Endodermal cell (in vitro differentiated cells): ENCODE measurements at regions not wholly inside any gene's neighbourhood (a gene's known extent, or its start where the extent isn't known, plus 50 kb on each side); places are given as distances from the start of the nearest gene placed in this dataset.

Source experiments
- DNase-seq: peaks from one replicate; pipeline ENCODE4 v3.0.0-alpha.2; 2017
- H3K27ac ChIP-seq: 2 replicates; pipeline ENCODE4 v1.5.1; 2013; ENCODE audit warnings: mild to moderate bottlenecking, low read depth, low read length, moderate library complexity
- H3K27me3 ChIP-seq: 2 replicates; pipeline ENCODE4 v1.6.1; 2013; ENCODE audit warnings: mild to moderate bottlenecking, low read length, moderate library complexity; ENCODE audit not compliant: insufficient read depth, control insufficient read depth, poor library complexity, severe bottlenecking
- H3K36me3 ChIP-seq: 2 replicates; pipeline ENCODE4 v1.7.0; 2013; ENCODE audit warnings: mild to moderate bottlenecking, low read length, moderate library complexity; ENCODE audit not compliant: control insufficient read depth, insufficient read depth
- H3K4me1 ChIP-seq: one replicate; pipeline ENCODE4 v1.7.0; 2013; ENCODE audit warnings: low read length; ENCODE audit not compliant: control insufficient read depth, insufficient read depth
- H3K4me3 ChIP-seq: 2 replicates; pipeline ENCODE4 v1.5.1; 2013; ENCODE audit warnings: mild to moderate bottlenecking, low read length, moderate library complexity
- H3K9ac ChIP-seq: 2 replicates; pipeline ENCODE4 v1.6.1; 2013; ENCODE audit warnings: mild to moderate bottlenecking, low read length, moderate library complexity; ENCODE audit not compliant: poor library complexity, severe bottlenecking; ENCODE audit errors: extremely low read depth
- H3K9me3 ChIP-seq: 2 replicates; pipeline ENCODE4 v1.6.1; 2013; ENCODE audit warnings: mild to moderate bottlenecking, low read length, moderate library complexity; ENCODE audit not compliant: control insufficient read depth
- H3K27ac Mint-ChIP-seq: 2 replicates; pipeline ENCODE4 v1.8.0; 2020; ENCODE audit warnings: mixed read lengths
- H3K27me3 Mint-ChIP-seq: 2 replicates; pipeline ENCODE4 v1.8.0; 2021; ENCODE audit warnings: mild to moderate bottlenecking, mixed read lengths; ENCODE audit not compliant: insufficient read depth
- H3K36me3 Mint-ChIP-seq: 2 replicates; pipeline ENCODE4 v1.8.0; 2020; ENCODE audit warnings: low read depth, mixed read lengths
- H3K4me1 Mint-ChIP-seq: 2 replicates; pipeline ENCODE4 v1.8.0; 2020; ENCODE audit warnings: mixed read lengths
- H3K4me3 Mint-ChIP-seq: 2 replicates; pipeline ENCODE4 v1.8.0; 2020; ENCODE audit warnings: mild to moderate bottlenecking, moderate library complexity, mixed read lengths
- H3K9me3 Mint-ChIP-seq: 2 replicates; pipeline ENCODE4 v1.8.0; 2020; ENCODE audit warnings: mild to moderate bottlenecking, mixed read lengths
- CTCF ChIP-seq: fragments of 200-600 bp; sonication (generic); conservative IDR thresholded peaks from 2 replicates; pipeline ENCODE4 v1.5.0; 2021; ENCODE audit warnings: antibody characterized with exemption, mild to moderate bottlenecking
- WGBS, 2 experiments: methylation state at CpG; one replicate each; pipeline versions ENCODE4 v1.1.5 to v1.1.7; 2013; ENCODE audit warnings: missing lambda C conversion rate in 2 of 2, mixed read lengths in 1 of 2; ENCODE audit not compliant: insufficient coverage in 1 of 2, insufficient read length in 1 of 2; 5-methylcytosine and 5-hydroxymethylcytosine counted together

GRCh38 chr7:81120111-81120510, 201.3 kb upstream of the SEMA3C start:
- Histone ChIP-seq H3K4me1 (no peaks in the 10 kb centered on the region), H3K27ac (no peak overlapping the region), H3K9ac (no peak overlapping the region), H3K4me3 (no peak overlapping the region), H3K9me3 (no peaks in the 10 kb centered on the region), H3K27me3 (no peaks in the 10 kb centered on the region), H3K36me3 (no peaks in the 10 kb centered on the region)
- 91 to 100% methylated on average over 1 to 4 of the region's 4 CpGs for WGBS, 2 experiments
- no peaks in the 10 kb centered on the region for H3K4me1 Mint-ChIP-seq
- no peak overlapping the region for H3K4me3 Mint-ChIP-seq
- TF ChIP-seq CTCF: no peak
- H3K36me3 Mint-ChIP-seq: no peaks in the 10 kb centered on the region
- H3K27me3 Mint-ChIP-seq: no peaks in the 10 kb centered on the region
- no peaks in the 10 kb centered on the region for H3K9me3 Mint-ChIP-seq
- no peak overlapping the region for H3K27ac Mint-ChIP-seq
- DNase-seq: no peak

- WGBS, 2 experiments: 77% methylated on average over 1 of the region's 1 CpG; no CpG with 5 or more reads in 1 of the 2 experiments
- no peak overlapping the region for H3K4me3 ChIP-seq
- no peak for DNase-seq
- Mint-ChIP-seq H3K4me1 (peaks cover 9% of the 10 kb centered on the region), H3K4me3 (no peak overlapping the region), H3K9me3 (no peaks in the 10 kb centered on the region), H3K36me3 (no peaks in the 10 kb centered on the region), H3K27me3 (no peaks in the 10 kb centered on the region), H3K27ac (no peak overlapping the region)
- no peaks in the 10 kb centered on the region for H3K27me3 ChIP-seq
- no peak overlapping the region for H3K27ac ChIP-seq
- no peak overlapping the region for H3K9ac ChIP-seq
- H3K4me1 ChIP-seq: peaks cover 4% of the 10 kb centered on the region
- TF ChIP-seq CTCF: no peak
- H3K9me3 ChIP-seq: no peaks in the 10 kb centered on the region
- no peaks in the 10 kb centered on the region for H3K36me3 ChIP-seq
Observed at GRCh38 chr7:81114633-81115032, 195.8 kb upstream of the SEMA3C start.

GRCh38 chr7:81112731-81113130, 193.9 kb upstream of the SEMA3C start:
- Mint-ChIP-seq H3K27ac (no peak overlapping the region), H3K27me3 (no peaks in the 10 kb centered on the region), H3K4me3 (no peak overlapping the region)

More at GRCh38 chr7:81112731-81113130, 193.9 kb upstream of the SEMA3C start:
- WGBS, 2 experiments: 90% methylated on average over 1 of the region's 1 CpG; no CpG with 5 or more reads in 1 of the 2 experiments
- H3K9ac ChIP-seq: no peak overlapping the region
- peaks cover 9% of the 10 kb centered on the region for H3K4me1 Mint-ChIP-seq
- no peaks in the 10 kb centered on the region for H3K9me3 ChIP-seq
- peaks cover 4% of the 10 kb centered on the region for H3K4me1 ChIP-seq
- no peak for TF ChIP-seq CTCF
- H3K4me3 ChIP-seq: no peak overlapping the region
- no peaks in the 10 kb centered on the region for H3K27me3 ChIP-seq
- no peak for DNase-seq
- no peaks in the 10 kb centered on the region for H3K9me3 Mint-ChIP-seq
- H3K27ac ChIP-seq: no peak overlapping the region
- H3K36me3 ChIP-seq: no peaks in the 10 kb centered on the region
- H3K36me3 Mint-ChIP-seq: no peaks in the 10 kb centered on the region
